Loucy (cell line): ENCODE measurements at regions not wholly inside any gene's neighbourhood (a gene's known extent, or its start where the extent isn't known, plus 50 kb on each side); places are given as distances from the start of the nearest gene placed in this dataset.

Experiments
- H2AFZ ChIP-seq: fragments of 200-600 bp; sonication (generic); 2 replicates; pipeline ENCODE4 v1.6.0; 2016; ENCODE audit warnings: antibody characterized with exemption, mild to moderate bottlenecking, low read length, moderate library complexity
- H3F3A ChIP-seq: fragments of 200-600 bp; 2 replicates; pipeline ENCODE4 v1.6.0; 2016; ENCODE audit warnings: antibody characterized with exemption, low read depth, mild to moderate bottlenecking
- H3K27me3 ChIP-seq: fragments of 200-600 bp; sonication (generic); 2 replicates; pipeline ENCODE4 v1.6.1; 2014; ENCODE audit warnings: low read length, mild to moderate bottlenecking; ENCODE audit not compliant: insufficient read depth, poor library complexity, severe bottlenecking
- H3K36me3 ChIP-seq: fragments of 200-600 bp; sonication (generic); 2 replicates; pipeline ENCODE4 v1.6.1; 2016; ENCODE audit warnings: low read length; ENCODE audit not compliant: insufficient read depth
- H3K4me1 ChIP-seq: fragments of 200-600 bp; sonication (generic); 2 replicates; pipeline ENCODE4 v1.5.1; 2014; ENCODE audit warnings: low read length, mild to moderate bottlenecking; ENCODE audit not compliant: insufficient read depth, poor library complexity, severe bottlenecking
- H3K4me2 ChIP-seq: fragments of 200-600 bp; sonication (generic); 2 replicates; pipeline ENCODE4 v1.6.0; 2014; ENCODE audit warnings: antibody characterized with exemption, low read length, low read depth, mild to moderate bottlenecking; ENCODE audit not compliant: poor library complexity, severe bottlenecking
- H3K4me3 ChIP-seq: fragments of 200-600 bp; sonication (generic); 2 replicates; pipeline ENCODE4 v1.5.1; 2014; ENCODE audit warnings: low read length, mild to moderate bottlenecking, mixed read lengths; ENCODE audit not compliant: poor library complexity, severe bottlenecking
- H3K79me2 ChIP-seq: fragments of 200-600 bp; sonication (generic); 2 replicates; pipeline ENCODE4 v1.6.1; 2014; ENCODE audit warnings: low read length; ENCODE audit not compliant: insufficient read depth
- H3K9ac ChIP-seq: fragments of 200-600 bp; sonication (generic); 2 replicates; pipeline ENCODE4 v1.6.0; 2014; ENCODE audit warnings: mild to moderate bottlenecking, low read depth, low read length, moderate library complexity; ENCODE audit not compliant: poor library complexity, severe bottlenecking
- H3K9me2 ChIP-seq: fragments of 200-600 bp; sonication (generic); replicated peaks from 2 replicates; pipeline ENCODE4 v1.6.1; 2016; ENCODE audit warnings: low read depth, low read length, mixed read lengths
- H3K9me3 ChIP-seq: fragments of 200-600 bp; sonication (generic); 2 replicates; pipeline ENCODE4 v1.6.1; 2014; ENCODE audit warnings: mild to moderate bottlenecking, antibody characterized with exemption, low read length, low read depth; ENCODE audit not compliant: insufficient read depth
- H4K20me1 ChIP-seq: fragments of 200-600 bp; sonication (generic); 2 replicates; pipeline ENCODE4 v1.6.0; 2014; ENCODE audit warnings: antibody characterized with exemption, low read length, mild to moderate bottlenecking; ENCODE audit not compliant: insufficient read depth, poor library complexity, severe bottlenecking
- EZH2phosphoT487 ChIP-seq: fragments of 200-600 bp; IDR thresholded peaks from 2 replicates; pipeline ENCODE4 v1.6.1; 2018; ENCODE audit warnings: antibody characterized with exemption, mild to moderate bottlenecking, moderate library complexity, borderline replicate concordance
- TF ChIP-seq, protein P1 (sequence below): fragments of 200-600 bp; sonication (generic); conservative IDR thresholded peaks from 2 replicates; pipeline ENCODE4 v1.5.1; 2014; ENCODE audit warnings: mild to moderate bottlenecking, antibody characterized with exemption, low read length

DNA sequence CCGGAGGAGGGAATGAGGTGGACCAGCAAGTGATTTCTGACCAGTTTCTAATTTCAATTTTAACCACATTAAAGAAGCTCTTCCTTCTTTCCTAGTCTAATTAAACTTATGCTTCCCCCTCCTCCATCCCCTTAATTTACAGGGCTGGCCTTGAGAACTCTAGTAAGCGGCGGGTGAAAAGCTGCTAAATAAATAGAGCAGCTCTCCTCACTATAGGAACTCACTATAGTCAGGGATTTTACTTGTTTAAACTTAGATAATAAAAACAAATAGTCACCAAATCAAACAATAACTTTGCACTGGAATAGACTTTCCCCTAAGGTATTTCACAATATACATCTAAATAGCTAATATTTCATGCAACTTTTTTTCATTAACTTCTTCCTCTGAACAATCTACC is 1838.2 kb upstream of the PRR20A start:
- H3K4me1 ChIP-seq = no peaks in the 10 kb centered on the region
- H3K9ac ChIP-seq = no peak overlapping the region
- no peaks in the 10 kb centered on the region for H3K9me2 ChIP-seq
- no peaks in the 10 kb centered on the region for H3K79me2 ChIP-seq
- no peak overlapping the region for H3K4me3 ChIP-seq
- no peaks in the 10 kb centered on the region for H3K36me3 ChIP-seq
- H3K9me3 ChIP-seq = no peaks in the 10 kb centered on the region
- no peak overlapping the region for H2AFZ ChIP-seq
- H3F3A ChIP-seq = no peaks in the 10 kb centered on the region
- no peak overlapping the region for H3K4me2 ChIP-seq
- H3K27me3 ChIP-seq = no peaks in the 10 kb centered on the region
- no peaks in the 10 kb centered on the region for H4K20me1 ChIP-seq
- TF ChIP-seq, protein P1, sequence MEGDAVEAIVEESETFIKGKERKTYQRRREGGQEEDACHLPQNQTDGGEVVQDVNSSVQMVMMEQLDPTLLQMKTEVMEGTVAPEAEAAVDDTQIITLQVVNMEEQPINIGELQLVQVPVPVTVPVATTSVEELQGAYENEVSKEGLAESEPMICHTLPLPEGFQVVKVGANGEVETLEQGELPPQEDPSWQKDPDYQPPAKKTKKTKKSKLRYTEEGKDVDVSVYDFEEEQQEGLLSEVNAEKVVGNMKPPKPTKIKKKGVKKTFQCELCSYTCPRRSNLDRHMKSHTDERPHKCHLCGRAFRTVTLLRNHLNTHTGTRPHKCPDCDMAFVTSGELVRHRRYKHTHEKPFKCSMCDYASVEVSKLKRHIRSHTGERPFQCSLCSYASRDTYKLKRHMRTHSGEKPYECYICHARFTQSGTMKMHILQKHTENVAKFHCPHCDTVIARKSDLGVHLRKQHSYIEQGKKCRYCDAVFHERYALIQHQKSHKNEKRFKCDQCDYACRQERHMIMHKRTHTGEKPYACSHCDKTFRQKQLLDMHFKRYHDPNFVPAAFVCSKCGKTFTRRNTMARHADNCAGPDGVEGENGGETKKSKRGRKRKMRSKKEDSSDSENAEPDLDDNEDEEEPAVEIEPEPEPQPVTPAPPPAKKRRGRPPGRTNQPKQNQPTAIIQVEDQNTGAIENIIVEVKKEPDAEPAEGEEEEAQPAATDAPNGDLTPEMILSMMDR = no peak
- TF ChIP-seq EZH2phosphoT487 = no peak

DNA sequence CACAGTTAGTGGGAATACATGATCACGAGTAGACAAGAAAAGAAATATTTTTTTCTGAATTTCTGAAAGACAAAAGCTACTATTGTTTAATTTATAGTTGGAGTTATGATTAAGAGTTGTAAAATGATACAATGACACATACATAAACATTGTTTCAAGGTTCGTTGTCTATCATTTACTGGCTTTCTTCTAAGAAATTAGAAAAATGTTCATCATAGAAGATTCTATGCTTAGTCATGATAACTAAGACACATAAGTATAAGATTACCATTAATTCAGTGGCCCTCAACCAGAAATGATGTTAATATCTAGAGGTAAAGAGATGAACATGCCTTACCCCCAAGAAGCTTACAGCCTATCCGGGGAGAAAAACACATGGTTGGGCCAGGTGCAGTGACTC is 1832.8 kb upstream of the PRR20A start:
- H3K36me3 ChIP-seq = no peaks in the 10 kb centered on the region
- no peaks in the 10 kb centered on the region for H4K20me1 ChIP-seq
- no peak for TF ChIP-seq EZH2phosphoT487
- TF ChIP-seq, protein P1 = no peak
- no peak overlapping the region for H3K4me2 ChIP-seq
- H3F3A ChIP-seq = no peaks in the 10 kb centered on the region
- H3K9me2 ChIP-seq = no peaks in the 10 kb centered on the region
- no peak overlapping the region for H3K9ac ChIP-seq
- no peak overlapping the region for H3K4me3 ChIP-seq
- H3K4me1 ChIP-seq = no peaks in the 10 kb centered on the region
- no peaks in the 10 kb centered on the region for H3K27me3 ChIP-seq
- H2AFZ ChIP-seq = no peak overlapping the region
- H3K79me2 ChIP-seq = no peaks in the 10 kb centered on the region
- H3K9me3 ChIP-seq = no peaks in the 10 kb centered on the region

DNA sequence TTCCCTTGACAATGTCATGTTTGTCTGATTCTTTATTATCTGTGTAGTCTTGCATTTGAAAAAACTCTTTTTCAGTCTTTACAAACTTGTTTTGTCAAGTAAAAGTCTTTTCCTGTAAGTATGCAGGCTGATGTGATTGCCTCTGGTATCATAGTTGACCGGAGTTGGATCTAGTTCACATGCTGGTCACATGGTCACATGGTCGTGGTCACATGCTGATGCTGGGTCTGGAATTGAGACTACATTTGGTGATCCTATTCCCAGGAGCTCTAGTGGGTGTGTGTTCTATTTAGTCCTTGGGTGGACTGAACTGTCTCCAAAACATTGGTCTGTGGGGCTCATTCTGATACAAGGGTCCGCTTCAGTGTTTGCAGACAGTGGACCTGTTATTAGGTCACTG is 1798.8 kb upstream of the PRR20A start:
- Histone ChIP-seq H3K4me1 (no peaks in the 10 kb centered on the region), H3K27me3 (no peaks in the 10 kb centered on the region), H3K4me2 (no peak overlapping the region), H3K4me3 (no peak overlapping the region), H3K79me2 (no peaks in the 10 kb centered on the region), H3K9me3 (no peaks in the 10 kb centered on the region), H3K36me3 (no peaks in the 10 kb centered on the region), H4K20me1 (no peaks in the 10 kb centered on the region), H2AFZ (no peak overlapping the region), H3K9ac (no peak overlapping the region), H3K9me2 (no peaks in the 10 kb centered on the region), H3F3A (no peaks in the 10 kb centered on the region)
- TF ChIP-seq, protein P1 = no peak
- no peak for TF ChIP-seq EZH2phosphoT487
